ENCODE measurements at regions not wholly inside any gene's neighbourhood (a gene's known extent, or its start where the extent isn't known, plus 50 kb on each side); places are given as distances from the start of the nearest gene placed in this dataset.

DNA sequence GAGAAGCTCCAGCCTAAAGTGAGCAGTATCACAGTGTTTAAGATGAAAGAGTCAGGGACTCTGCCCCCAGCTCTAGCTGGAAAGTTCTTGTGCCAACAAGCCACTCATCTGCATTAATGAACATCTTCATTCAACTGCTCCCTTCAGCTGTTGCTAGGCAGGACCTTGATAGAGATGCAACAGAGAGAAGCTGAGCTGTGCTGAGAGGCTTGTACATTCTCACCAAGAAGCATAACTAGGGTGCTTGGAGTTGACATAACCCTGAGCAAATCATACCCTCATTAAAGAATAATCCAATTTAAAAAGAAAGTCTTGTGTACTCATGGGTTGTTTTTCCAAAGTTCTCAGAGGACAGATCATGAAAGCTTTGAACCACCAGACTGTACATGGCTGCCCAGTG is 63.2 kb downstream of the ATXN3L start (continued):
- no peak for TF ChIP-seq RAD21 (IDR thresholded peaks at IDR 0.05)
- TF ChIP-seq NR2F2 (IDR thresholded peaks at IDR 0.05) = no peak
- no peak for TF ChIP-seq FOXA1 (IDR thresholded peaks at IDR 0.05)
- TF ChIP-seq HNF4A (conservative IDR thresholded peaks at IDR 0.05) = no peak
- TF ChIP-seq, protein P1, sequence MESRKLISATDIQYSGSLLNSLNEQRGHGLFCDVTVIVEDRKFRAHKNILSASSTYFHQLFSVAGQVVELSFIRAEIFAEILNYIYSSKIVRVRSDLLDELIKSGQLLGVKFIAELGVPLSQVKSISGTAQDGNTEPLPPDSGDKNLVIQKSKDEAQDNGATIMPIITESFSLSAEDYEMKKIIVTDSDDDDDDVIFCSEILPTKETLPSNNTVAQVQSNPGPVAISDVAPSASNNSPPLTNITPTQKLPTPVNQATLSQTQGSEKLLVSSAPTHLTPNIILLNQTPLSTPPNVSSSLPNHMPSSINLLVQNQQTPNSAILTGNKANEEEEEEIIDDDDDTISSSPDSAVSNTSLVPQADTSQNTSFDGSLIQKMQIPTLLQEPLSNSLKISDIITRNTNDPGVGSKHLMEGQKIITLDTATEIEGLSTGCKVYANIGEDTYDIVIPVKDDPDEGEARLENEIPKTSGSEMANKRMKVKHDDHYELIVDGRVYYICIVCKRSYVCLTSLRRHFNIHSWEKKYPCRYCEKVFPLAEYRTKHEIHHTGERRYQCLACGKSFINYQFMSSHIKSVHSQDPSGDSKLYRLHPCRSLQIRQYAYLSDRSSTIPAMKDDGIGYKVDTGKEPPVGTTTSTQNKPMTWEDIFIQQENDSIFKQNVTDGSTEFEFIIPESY (IDR thresholded peaks at IDR 0.05) = no peak
- TF ChIP-seq, protein P2, sequence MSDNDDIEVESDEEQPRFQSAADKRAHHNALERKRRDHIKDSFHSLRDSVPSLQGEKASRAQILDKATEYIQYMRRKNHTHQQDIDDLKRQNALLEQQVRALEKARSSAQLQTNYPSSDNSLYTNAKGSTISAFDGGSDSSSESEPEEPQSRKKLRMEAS (IDR thresholded peaks at IDR 0.05) = no peak
- TF ChIP-seq YY1 (IDR thresholded peaks at IDR 0.05) = no peak
- no peak for TF ChIP-seq FOXA2 (IDR thresholded peaks at IDR 0.05)

DNA sequence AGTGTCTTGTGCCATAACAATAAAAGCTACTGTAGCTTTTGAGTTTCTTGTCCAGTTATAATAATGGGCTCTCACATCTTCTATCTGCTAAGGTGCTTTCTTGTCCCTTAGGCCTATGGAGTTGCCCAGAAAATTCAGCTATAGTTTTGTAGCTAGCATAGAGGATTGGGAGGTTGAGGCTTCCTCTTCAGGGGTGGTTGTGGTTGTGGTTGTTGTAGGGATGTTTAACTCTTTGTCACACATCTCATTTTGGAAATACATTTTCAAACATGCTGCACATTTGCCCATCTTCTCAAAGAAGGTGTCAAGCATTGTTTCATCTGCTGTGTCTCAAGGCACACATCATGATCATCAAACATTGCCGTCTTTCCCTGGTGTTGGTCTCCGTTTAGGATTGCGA is 65.0 kb downstream of the ATXN3L start:
- no peak for DNase-seq (ENCODE audit: low spot score)
- Histone ChIP-seq H3K4me1 (ENCODE audit: control insufficient read depth in 4 of 4, insufficient read depth in 4 of 4, low read length in 3 of 4) (peaks cover 0 to 3% (median 0%) of the 10 kb centered on the region in 4 donors), H3K9me3 (ENCODE audit: control insufficient read depth in 4 of 4, low read length in 3 of 4) (peaks cover 0 to 5% (median 2%) of the 10 kb centered on the region in 4 donors), H3K9ac (ENCODE audit: low read depth in 1 of 2, low read length in 2 of 2) (no peak overlapping the region), H3K4me3 (ENCODE audit: low read depth in 1 of 3, low read length in 3 of 3) (no peak overlapping the region), H3K36me3 (ENCODE audit: control insufficient read depth in 4 of 4, insufficient read depth in 3 of 4, low read depth in 1 of 4, low read length in 3 of 4) (no peaks in the 10 kb centered on the region), H3K27ac (ENCODE audit: low read depth in 1 of 2, low read length in 2 of 2) (no peak overlapping the region), H3K27me3 (ENCODE audit: control insufficient read depth in 4 of 4, insufficient read depth in 4 of 4, low read length in 3 of 4) (no peaks in the 10 kb centered on the region)
- TF ChIP-seq EGR1 (IDR thresholded peaks at IDR 0.05; ENCODE audit: low read depth in 2 of 2) (no peak), YY1 (IDR thresholded peaks at IDR 0.05) (no peak), FOXA1 (IDR thresholded peaks at IDR 0.05) (no peak), TAF1 (conservative IDR thresholded peaks at IDR 0.05) (no peak), GABPA (IDR thresholded peaks at IDR 0.05 in 1 of 2, conservative IDR thresholded peaks at IDR 0.05 in 1 of 2) (no peak), FOXA2 (IDR thresholded peaks at IDR 0.05) (no peak), HNF4A (conservative IDR thresholded peaks at IDR 0.05) (no peak)
- TF ChIP-seq, protein P1 (IDR thresholded peaks at IDR 0.05) = no peak
- TF ChIP-seq, protein P3, sequence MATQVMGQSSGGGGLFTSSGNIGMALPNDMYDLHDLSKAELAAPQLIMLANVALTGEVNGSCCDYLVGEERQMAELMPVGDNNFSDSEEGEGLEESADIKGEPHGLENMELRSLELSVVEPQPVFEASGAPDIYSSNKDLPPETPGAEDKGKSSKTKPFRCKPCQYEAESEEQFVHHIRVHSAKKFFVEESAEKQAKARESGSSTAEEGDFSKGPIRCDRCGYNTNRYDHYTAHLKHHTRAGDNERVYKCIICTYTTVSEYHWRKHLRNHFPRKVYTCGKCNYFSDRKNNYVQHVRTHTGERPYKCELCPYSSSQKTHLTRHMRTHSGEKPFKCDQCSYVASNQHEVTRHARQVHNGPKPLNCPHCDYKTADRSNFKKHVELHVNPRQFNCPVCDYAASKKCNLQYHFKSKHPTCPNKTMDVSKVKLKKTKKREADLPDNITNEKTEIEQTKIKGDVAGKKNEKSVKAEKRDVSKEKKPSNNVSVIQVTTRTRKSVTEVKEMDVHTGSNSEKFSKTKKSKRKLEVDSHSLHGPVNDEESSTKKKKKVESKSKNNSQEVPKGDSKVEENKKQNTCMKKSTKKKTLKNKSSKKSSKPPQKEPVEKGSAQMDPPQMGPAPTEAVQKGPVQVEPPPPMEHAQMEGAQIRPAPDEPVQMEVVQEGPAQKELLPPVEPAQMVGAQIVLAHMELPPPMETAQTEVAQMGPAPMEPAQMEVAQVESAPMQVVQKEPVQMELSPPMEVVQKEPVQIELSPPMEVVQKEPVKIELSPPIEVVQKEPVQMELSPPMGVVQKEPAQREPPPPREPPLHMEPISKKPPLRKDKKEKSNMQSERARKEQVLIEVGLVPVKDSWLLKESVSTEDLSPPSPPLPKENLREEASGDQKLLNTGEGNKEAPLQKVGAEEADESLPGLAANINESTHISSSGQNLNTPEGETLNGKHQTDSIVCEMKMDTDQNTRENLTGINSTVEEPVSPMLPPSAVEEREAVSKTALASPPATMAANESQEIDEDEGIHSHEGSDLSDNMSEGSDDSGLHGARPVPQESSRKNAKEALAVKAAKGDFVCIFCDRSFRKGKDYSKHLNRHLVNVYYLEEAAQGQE (IDR thresholded peaks at IDR 0.05) = no peak
- WGBS = 95% methylated on average over 3 of the region's 3 CpGs

All from liver (tissue), 7 donors.